ENCODE measurements at regions not wholly inside any gene's neighbourhood (a gene's known extent, or its start where the extent isn't known, plus 50 kb on each side); places are given as distances from the start of the nearest gene placed in this dataset.

DNA sequence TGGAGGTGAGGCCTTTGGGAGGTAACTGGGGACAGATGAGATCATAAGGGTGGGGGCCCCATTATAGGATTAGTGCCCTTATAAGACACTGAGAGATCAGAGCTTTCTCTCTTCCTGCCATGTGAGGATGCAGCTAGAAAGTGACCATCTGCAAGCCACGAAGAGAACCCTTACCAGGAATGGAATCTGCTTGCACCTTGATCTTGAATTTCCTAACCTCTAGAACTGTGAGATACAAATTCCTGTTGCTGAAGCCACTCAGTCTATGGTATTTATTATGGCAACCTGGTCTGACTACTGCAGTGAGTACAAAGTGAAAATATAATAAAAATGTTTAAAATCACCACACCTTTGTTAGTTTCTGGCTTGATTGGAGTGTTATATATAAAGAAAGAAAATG, 388.0 kb downstream of the LMO7 start:
- TF ChIP-seq, protein P1, sequence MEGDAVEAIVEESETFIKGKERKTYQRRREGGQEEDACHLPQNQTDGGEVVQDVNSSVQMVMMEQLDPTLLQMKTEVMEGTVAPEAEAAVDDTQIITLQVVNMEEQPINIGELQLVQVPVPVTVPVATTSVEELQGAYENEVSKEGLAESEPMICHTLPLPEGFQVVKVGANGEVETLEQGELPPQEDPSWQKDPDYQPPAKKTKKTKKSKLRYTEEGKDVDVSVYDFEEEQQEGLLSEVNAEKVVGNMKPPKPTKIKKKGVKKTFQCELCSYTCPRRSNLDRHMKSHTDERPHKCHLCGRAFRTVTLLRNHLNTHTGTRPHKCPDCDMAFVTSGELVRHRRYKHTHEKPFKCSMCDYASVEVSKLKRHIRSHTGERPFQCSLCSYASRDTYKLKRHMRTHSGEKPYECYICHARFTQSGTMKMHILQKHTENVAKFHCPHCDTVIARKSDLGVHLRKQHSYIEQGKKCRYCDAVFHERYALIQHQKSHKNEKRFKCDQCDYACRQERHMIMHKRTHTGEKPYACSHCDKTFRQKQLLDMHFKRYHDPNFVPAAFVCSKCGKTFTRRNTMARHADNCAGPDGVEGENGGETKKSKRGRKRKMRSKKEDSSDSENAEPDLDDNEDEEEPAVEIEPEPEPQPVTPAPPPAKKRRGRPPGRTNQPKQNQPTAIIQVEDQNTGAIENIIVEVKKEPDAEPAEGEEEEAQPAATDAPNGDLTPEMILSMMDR (IDR thresholded peaks at IDR 0.05; ENCODE audit: borderline replicate concordance, extremely low read depth, insufficient read depth), result no peak
- Histone ChIP-seq H3K9ac (ENCODE audit: low read length in 3 of 3) (no peak overlapping the region), H3K27ac (ENCODE audit: low read depth in 2 of 2, low read length in 2 of 2) (no peak overlapping the region), H3K27me3 (ENCODE audit: control insufficient read depth, insufficient read depth, low read length) (no peaks in the 10 kb centered on the region), H3K36me3 (ENCODE audit: control insufficient read depth in 2 of 3, insufficient read depth in 3 of 3, low read length in 3 of 3) (no peaks in the 10 kb centered on the region), H3K4me1 (ENCODE audit: control insufficient read depth in 2 of 3, insufficient read depth in 2 of 3, low read depth in 1 of 3, low read length in 3 of 3) (no peaks in the 10 kb centered on the region), H3K4me3 (ENCODE audit: low read length in 3 of 3) (no peak overlapping the region), H3K9me3 (ENCODE audit: control insufficient read depth in 2 of 3, insufficient read depth in 1 of 3, low read length in 3 of 3) (no peaks in the 10 kb centered on the region)
- FAIRE-seq (no peak), DNase-seq (no peak)
- intact Hi-C loops (cut with DNase I), result no loop called here

- Histone ChIP-seq H3K9me3 (ENCODE audit: control insufficient read depth in 2 of 3, insufficient read depth in 1 of 3, low read length in 3 of 3) (no peaks in the 10 kb centered on the region), H3K27me3 (ENCODE audit: control insufficient read depth, insufficient read depth, low read length) (no peaks in the 10 kb centered on the region), H3K27ac (ENCODE audit: low read depth in 2 of 2, low read length in 2 of 2) (no peak overlapping the region), H3K4me3 (ENCODE audit: low read length in 3 of 3) (no peak overlapping the region), H3K4me1 (ENCODE audit: control insufficient read depth in 2 of 3, insufficient read depth in 2 of 3, low read depth in 1 of 3, low read length in 3 of 3) (no peaks in the 10 kb centered on the region), H3K9ac (ENCODE audit: low read length in 3 of 3) (no peak overlapping the region), H3K36me3 (ENCODE audit: control insufficient read depth in 2 of 3, insufficient read depth in 3 of 3, low read length in 3 of 3) (no peaks in the 10 kb centered on the region)
- TF ChIP-seq, protein P1 (IDR thresholded peaks at IDR 0.05; ENCODE audit: borderline replicate concordance, extremely low read depth, insufficient read depth), result no peak
- FAIRE-seq (no peak), DNase-seq (no peak)
- intact Hi-C loops (cut with DNase I), result no loop called here
These were observed 387.5 kb downstream of the LMO7 start for GRCh38 chr13:76023652-76024051.

- H3K9ac ChIP-seq (ENCODE audit: low read length in 3 of 3), result no peak overlapping the region
- H3K9me3 ChIP-seq (ENCODE audit: control insufficient read depth in 2 of 3, insufficient read depth in 1 of 3, low read length in 3 of 3), result no peaks in the 10 kb centered on the region
- no peak for FAIRE-seq
- no peaks in the 10 kb centered on the region for H3K4me1 ChIP-seq (ENCODE audit: control insufficient read depth in 2 of 3, insufficient read depth in 2 of 3, low read depth in 1 of 3, low read length in 3 of 3)
- H3K27ac ChIP-seq (ENCODE audit: low read depth in 2 of 2, low read length in 2 of 2), result no peak overlapping the region
- no peak for DNase-seq
- H3K36me3 ChIP-seq (ENCODE audit: control insufficient read depth in 2 of 3, insufficient read depth in 3 of 3, low read length in 3 of 3), result no peaks in the 10 kb centered on the region
- intact Hi-C loops (cut with DNase I), result no loop called here
- no peaks in the 10 kb centered on the region for H3K27me3 ChIP-seq (ENCODE audit: control insufficient read depth, insufficient read depth, low read length)
- H3K4me3 ChIP-seq (ENCODE audit: low read length in 3 of 3), result no peak overlapping the region
- TF ChIP-seq, protein P1 (IDR thresholded peaks at IDR 0.05; ENCODE audit: borderline replicate concordance, extremely low read depth, insufficient read depth), result no peak
These were observed 384.4 kb downstream of the LMO7 start for GRCh38 chr13:76020421-76020955.

Data from kidney (tissue), 13 donors.